ENCODE measurements at regions not wholly inside any gene's neighbourhood (a gene's known extent, or its start where the extent isn't known, plus 50 kb on each side); places are given as distances from the start of the nearest gene placed in this dataset.

- Histone ChIP-seq H3K36me3 (ENCODE audit: insufficient read depth, low read length) (no peaks in the 10 kb centered on the region), H4K20me1 (ENCODE audit: insufficient read depth, low read length) (no peaks in the 10 kb centered on the region), H3K4me3 (ENCODE audit: low read depth, low read length, poor library complexity, severe bottlenecking) (no peak overlapping the region), H3K4me1 (ENCODE audit: insufficient read depth, low read length, poor library complexity, severe bottlenecking) (no peaks in the 10 kb centered on the region), H3K79me2 (ENCODE audit: insufficient read depth, low read depth, low read length) (no peaks in the 10 kb centered on the region), H3K4me2 (ENCODE audit: low read length) (no peak overlapping the region), H3K9me2 (ENCODE audit: insufficient read depth, low read length) (no peaks in the 10 kb centered on the region), H3K9me3 (ENCODE audit: low read length) (no peaks in the 10 kb centered on the region), H2AFZ (ENCODE audit: low read length) (no peak overlapping the region), H3K27ac (ENCODE audit: low read depth, low read length, poor library complexity, severe bottlenecking) (no peak overlapping the region)
- TF ChIP-seq EZH2phosphoT487 (IDR thresholded peaks at IDR 0.05; ENCODE audit: borderline replicate concordance, low read depth, low read length) (no peak), CTCF (conservative IDR thresholded peaks at IDR 0.05; ENCODE audit: low read length) (no peak)
- no peak for DNase-seq (ENCODE audit: low spot score)
- ChIA-PET POLR2A (interaction anchor here (0.9 kb wide), 1 partner anchor 10 kb away, joined by 4 read pairs; no protein-coding TSS in a partner anchor), CTCF (ENCODE audit: unreplicated experiment) (no interaction called here)
- no TSS peak for BruUV-seq (replicated peaks)
- intact Hi-C loops (cut with micrococcal nuclease; ENCODE audit: unreplicated experiment) = no loop called here
Observed at GRCh38 chr4:74635074-74635473, 159.2 kb downstream of the BTC start.

DNA sequence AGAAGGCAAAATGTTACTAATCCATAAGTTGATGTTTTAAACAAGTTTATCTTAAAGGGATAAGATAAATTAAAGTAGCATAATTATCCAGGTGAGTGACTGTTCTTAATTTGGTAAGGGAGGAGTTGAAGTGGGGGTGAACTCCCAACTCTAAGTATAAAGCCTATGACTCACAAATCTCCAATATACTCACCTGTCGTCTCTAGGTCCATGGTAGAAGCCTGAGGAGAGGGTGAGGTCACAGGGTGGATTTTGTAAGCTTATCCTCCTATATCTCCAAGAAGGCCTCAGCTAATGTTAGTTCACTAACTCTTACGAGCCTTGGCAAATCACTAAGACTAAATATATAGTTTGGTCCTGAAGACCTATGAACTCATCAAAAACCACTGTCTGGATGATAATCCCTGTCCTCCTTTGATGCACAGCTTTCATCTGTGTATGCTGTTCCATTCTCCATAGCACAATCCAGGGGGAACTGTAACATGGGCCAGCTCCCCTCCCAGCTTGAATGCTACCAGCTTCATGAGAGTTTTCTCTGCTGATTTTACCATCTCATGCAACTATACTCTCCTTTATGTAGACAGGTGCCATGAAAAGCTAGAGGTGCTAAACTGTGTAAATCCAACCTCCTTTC, 158.7 kb downstream of the BTC start:
- Histone ChIP-seq H3K9me3 (ENCODE audit: low read length) (no peaks in the 10 kb centered on the region), H3K36me3 (ENCODE audit: insufficient read depth, low read length) (no peaks in the 10 kb centered on the region), H3K4me1 (ENCODE audit: insufficient read depth, low read length, poor library complexity, severe bottlenecking) (no peaks in the 10 kb centered on the region), H3K27ac (ENCODE audit: low read depth, low read length, poor library complexity, severe bottlenecking) (no peak overlapping the region), H3K79me2 (ENCODE audit: insufficient read depth, low read depth, low read length) (no peaks in the 10 kb centered on the region), H2AFZ (ENCODE audit: low read length) (no peak overlapping the region), H3K4me3 (ENCODE audit: low read depth, low read length, poor library complexity, severe bottlenecking) (no peak overlapping the region), H3K9me2 (ENCODE audit: insufficient read depth, low read length) (no peaks in the 10 kb centered on the region), H4K20me1 (ENCODE audit: insufficient read depth, low read length) (no peaks in the 10 kb centered on the region), H3K4me2 (ENCODE audit: low read length) (no peak overlapping the region)
- no peak for DNase-seq (ENCODE audit: low spot score)
- BruUV-seq (replicated peaks) = no TSS peak
- POLR2A ChIA-PET = interaction anchor here (0.9 to 1.4 kb wide), 2 partner anchors 10 kb away, joined by 4 read pairs; no protein-coding TSS in a partner anchor
- TF ChIP-seq CTCF (conservative IDR thresholded peaks at IDR 0.05; ENCODE audit: low read length) (no peak), EZH2phosphoT487 (IDR thresholded peaks at IDR 0.05; ENCODE audit: borderline replicate concordance, low read depth, low read length) (no peak)
- intact Hi-C loops (cut with micrococcal nuclease; ENCODE audit: unreplicated experiment) = no loop called here
- CTCF ChIA-PET (ENCODE audit: unreplicated experiment) = no interaction called here

DNA sequence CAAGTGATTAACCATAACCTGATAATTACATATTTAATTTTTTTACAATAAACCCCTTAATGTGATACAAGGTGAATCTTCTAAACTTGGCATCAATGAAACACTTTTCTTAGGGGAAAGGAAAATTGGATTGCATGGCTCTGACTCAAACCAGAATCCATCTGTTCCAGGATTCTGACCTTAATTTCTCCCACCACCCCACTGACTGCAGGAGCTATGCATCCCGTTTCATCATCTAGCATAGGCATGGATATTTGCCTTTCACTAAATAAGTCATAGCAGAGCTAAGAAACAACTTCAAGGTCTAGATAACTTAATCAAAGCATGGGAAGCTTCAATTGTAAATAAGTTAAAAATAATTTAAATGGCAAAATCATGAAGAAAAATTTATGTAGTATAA, 156.3 kb downstream of the BTC start:
- Histone ChIP-seq H3K9me3 (ENCODE audit: low read length) (no peaks in the 10 kb centered on the region), H3K4me3 (ENCODE audit: low read depth, low read length, poor library complexity, severe bottlenecking) (no peak overlapping the region), H3K27ac (ENCODE audit: low read depth, low read length, poor library complexity, severe bottlenecking) (no peak overlapping the region), H3K4me2 (ENCODE audit: low read length) (no peak overlapping the region), H3K79me2 (ENCODE audit: insufficient read depth, low read depth, low read length) (no peaks in the 10 kb centered on the region), H3K36me3 (ENCODE audit: insufficient read depth, low read length) (no peaks in the 10 kb centered on the region), H4K20me1 (ENCODE audit: insufficient read depth, low read length) (no peaks in the 10 kb centered on the region), H3K9me2 (ENCODE audit: insufficient read depth, low read length) (no peaks in the 10 kb centered on the region), H2AFZ (ENCODE audit: low read length) (no peak overlapping the region), H3K4me1 (ENCODE audit: insufficient read depth, low read length, poor library complexity, severe bottlenecking) (no peaks in the 10 kb centered on the region)
- BruUV-seq (replicated peaks) = no TSS peak
- no peak for DNase-seq (ENCODE audit: low spot score)
- no peak for TF ChIP-seq CTCF (conservative IDR thresholded peaks at IDR 0.05; ENCODE audit: low read length)
- TF ChIP-seq EZH2phosphoT487 (IDR thresholded peaks at IDR 0.05; ENCODE audit: borderline replicate concordance, low read depth, low read length) = no peak
- intact Hi-C loops (cut with micrococcal nuclease; ENCODE audit: unreplicated experiment) = no loop called here
- CTCF ChIA-PET (ENCODE audit: unreplicated experiment) = no interaction called here
- POLR2A ChIA-PET = interaction anchor here (0.6 kb wide), 1 partner anchor 152 kb away, joined by 3 read pairs; no protein-coding TSS in a partner anchor

Measured in OCI-LY7 (cell line).